C4-2B (cell line): ENCODE measurements at regions not wholly inside any gene's neighbourhood (a gene's known extent, or its start where the extent isn't known, plus 50 kb on each side); places are given as distances from the start of the nearest gene placed in this dataset.

Experiments
- H3K27ac ChIP-seq: fragments of 450-650 bp; 2 replicates; pipeline ENCODE4 v1.5.1; 2017
- CTCF ChIP-seq: fragments of 450-650 bp; conservative IDR thresholded peaks from 2 replicates; pipeline ENCODE4 v1.5.1; 2017; ENCODE audit warnings: mild to moderate bottlenecking
- ZFX ChIP-seq: fragments of 450-650 bp; IDR thresholded peaks from 2 replicates; pipeline ENCODE4 v1.6.1; 2017

GRCh38 chr2:176470713-176471112 is 201.5 kb downstream of the MTX2 start:
- no peak overlapping the region for H3K27ac ChIP-seq
- TF ChIP-seq CTCF = no peak
- TF ChIP-seq ZFX = no peak

GRCh38 chr2:176471949-176472348 is 202.7 kb downstream of the MTX2 start:
- TF ChIP-seq ZFX = no peak
- no peak for TF ChIP-seq CTCF
- no peak overlapping the region for H3K27ac ChIP-seq

GRCh38 chr2:176473177-176473576 is 203.9 kb downstream of the MTX2 start:
- TF ChIP-seq CTCF = no peak
- TF ChIP-seq ZFX = no peak
- H3K27ac ChIP-seq = no peak overlapping the region

DNA sequence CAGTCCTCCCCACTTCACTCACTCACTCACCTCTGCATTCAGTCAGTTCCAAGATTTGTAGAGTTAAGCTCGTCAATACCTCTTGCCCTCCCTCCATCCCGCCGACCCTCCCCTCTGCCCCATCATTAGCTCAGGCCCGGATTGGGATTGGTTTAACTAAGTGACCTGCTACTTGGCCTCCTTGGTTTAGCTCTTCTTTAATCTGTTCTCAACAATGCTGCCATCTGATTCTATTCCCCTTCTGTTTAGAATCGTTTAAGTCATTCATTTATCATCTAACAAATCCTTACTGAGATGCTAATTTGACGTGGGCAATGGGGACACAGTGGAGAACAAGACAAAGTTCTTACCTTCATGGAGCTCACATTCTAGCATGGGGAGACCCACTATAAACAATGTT is 204.6 kb downstream of the MTX2 start:
- TF ChIP-seq CTCF (no peak), ZFX (no peak)
- H3K27ac ChIP-seq = no peak overlapping the region

DNA sequence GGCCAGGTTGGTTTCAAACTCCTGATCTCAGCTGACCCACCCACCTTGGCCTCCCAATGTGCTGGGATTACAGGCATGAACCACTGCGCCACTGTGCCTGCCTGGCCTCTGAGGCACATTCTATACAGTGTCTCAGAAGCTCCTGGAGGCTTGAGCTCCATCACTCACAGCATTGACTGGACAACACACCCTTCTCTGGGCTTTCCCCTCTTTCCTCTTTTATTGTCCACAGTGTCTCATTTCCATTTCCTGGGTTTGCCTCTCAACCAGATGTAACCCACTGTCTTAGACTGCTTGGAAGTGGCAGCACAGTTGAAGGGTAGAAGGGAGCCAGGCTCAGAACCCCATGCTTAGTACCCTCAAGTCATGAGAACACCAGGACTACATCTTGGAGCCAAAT is 208.1 kb downstream of the MTX2 start:
- no peak overlapping the region for H3K27ac ChIP-seq
- no peak for TF ChIP-seq ZFX
- TF ChIP-seq CTCF = no peak

GRCh38 chr2:176479961-176480360 is 210.7 kb downstream of the MTX2 start:
- H3K27ac ChIP-seq = no peak overlapping the region
- TF ChIP-seq ZFX (no peak), CTCF (no peak)

- TF ChIP-seq CTCF (no peak), ZFX (no peak)
Measured at GRCh38 chr2:176482107-176482506, 212.9 kb downstream of the MTX2 start.

More at GRCh38 chr2:176482107-176482506, 212.9 kb downstream of the MTX2 start:
- H3K27ac ChIP-seq = no peak overlapping the region
